Ramos (cell line): ENCODE measurements at regions not wholly inside any gene's neighbourhood (a gene's known extent, or its start where the extent isn't known, plus 50 kb on each side); places are given as distances from the start of the nearest gene placed in this dataset.
"Not testable (repeated sequence)": the region's sequence is repeated elsewhere in the genome, so short reads cannot be mapped to it uniquely, and the experiment has no call there.

Experiments
- in situ Hi-C: fragments of 300-500 bp; cut with MboI; formaldehyde crosslinking; loops from one replicate; pipeline ENCODE4 v1.14.3; 2022; ENCODE audit warnings: low sequenced_read_pairs; ENCODE audit not compliant: unreplicated experiment

- in situ Hi-C loops = no loop called here
Observed at GRCh38 chr4:155592179-155592937, 74.3 kb upstream of the GUCY1A1 start.

- in situ Hi-C loops = no loop called here
Observed at GRCh38 chr4:155591738-155592143, 74.9 kb upstream of the GUCY1A1 start.

DNA sequence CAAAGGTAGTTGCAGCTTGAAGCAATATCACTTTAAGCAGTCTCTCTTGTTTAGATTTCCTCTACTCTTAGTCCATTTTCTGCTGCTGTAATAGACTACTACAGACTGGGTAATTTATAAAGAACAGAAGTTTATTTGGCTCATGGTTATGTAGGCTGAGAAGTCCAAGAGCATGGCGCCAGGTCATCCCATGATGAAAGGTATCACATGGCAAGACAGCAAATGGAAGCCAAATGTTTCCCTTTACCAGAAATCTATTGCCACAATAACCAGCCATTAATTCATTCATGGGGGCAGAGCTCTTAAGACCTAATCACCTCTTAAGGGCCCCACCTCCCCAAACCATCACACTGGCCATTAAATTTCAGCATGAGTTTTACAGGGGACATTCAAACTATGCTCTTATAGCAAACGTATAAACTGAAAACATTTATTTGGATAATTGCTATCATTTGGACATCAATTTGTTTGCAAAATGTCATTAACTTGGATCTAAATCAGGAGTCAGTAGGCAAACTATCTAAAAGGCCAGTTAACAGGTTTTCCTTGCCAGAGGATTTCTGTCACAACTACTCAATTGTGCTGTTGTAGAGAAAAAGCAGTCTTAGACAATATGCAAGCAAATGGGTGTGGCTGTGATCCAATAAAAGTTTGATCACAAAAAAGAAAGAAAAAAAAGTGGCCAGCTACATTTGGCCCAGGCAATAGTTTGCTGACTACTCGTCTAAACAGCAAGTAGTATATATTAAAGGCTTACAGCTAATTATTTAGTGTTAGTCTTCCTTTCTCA, 75.7 kb upstream of the GUCY1A1 start:
- in situ Hi-C loops = no loop called here

- in situ Hi-C loops = no loop called here
Observed at GRCh38 chr4:155588437-155588836, 78.2 kb upstream of the GUCY1A1 start.

- in situ Hi-C loops = no loop called here
Observed at GRCh38 chr4:155587766-155588165, 78.9 kb upstream of the GUCY1A1 start.

GRCh38 chr4:155582971-155583437, 83.6 kb upstream of the GUCY1A1 start:
- in situ Hi-C loops = no loop called here

- in situ Hi-C loops = no loop called here
Observed at GRCh38 chr4:155582041-155582440, 84.6 kb upstream of the GUCY1A1 start.

DNA sequence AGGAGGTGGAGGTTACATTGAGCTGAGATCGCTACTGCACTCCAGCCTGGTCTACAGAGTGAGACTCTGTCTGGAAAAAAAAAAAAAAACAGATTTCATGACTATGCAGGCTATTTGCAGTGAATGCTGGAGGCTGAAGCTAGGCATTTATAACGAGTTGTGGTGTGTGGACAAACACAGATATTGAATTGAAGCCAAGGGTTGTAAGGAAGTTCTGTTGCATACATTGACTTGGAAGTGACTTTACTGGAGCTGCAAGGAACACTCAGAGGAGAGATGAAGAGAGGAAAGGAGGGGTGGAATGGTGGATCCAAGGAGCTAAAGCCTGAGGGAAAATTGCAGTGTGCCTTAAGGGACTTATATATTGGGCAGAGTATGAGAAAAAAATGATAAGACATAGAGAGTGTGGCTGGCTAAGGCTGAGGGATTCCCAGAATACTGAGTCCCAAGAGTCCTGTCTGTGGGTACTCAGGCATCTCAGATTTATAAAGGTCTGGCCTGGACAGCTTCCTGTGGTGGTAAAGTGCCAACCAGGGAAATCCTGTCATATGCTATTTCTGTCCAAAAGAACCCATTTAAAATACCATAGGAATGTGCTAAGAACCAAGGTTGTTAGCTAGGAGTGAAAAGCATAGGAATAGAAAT, 87.8 kb upstream of the GUCY1A1 start:
- in situ Hi-C loops = no loop called here

GRCh38 chr4:155578219-155578618, 88.4 kb upstream of the GUCY1A1 start:
- in situ Hi-C loops = no loop called here

- in situ Hi-C loops = not testable (repeated sequence)
Observed at GRCh38 chr4:155574329-155574728, 92.3 kb upstream of the GUCY1A1 start.

- in situ Hi-C loops = no loop called here
Observed at GRCh38 chr4:155573126-155573525, 93.5 kb upstream of the GUCY1A1 start.

DNA sequence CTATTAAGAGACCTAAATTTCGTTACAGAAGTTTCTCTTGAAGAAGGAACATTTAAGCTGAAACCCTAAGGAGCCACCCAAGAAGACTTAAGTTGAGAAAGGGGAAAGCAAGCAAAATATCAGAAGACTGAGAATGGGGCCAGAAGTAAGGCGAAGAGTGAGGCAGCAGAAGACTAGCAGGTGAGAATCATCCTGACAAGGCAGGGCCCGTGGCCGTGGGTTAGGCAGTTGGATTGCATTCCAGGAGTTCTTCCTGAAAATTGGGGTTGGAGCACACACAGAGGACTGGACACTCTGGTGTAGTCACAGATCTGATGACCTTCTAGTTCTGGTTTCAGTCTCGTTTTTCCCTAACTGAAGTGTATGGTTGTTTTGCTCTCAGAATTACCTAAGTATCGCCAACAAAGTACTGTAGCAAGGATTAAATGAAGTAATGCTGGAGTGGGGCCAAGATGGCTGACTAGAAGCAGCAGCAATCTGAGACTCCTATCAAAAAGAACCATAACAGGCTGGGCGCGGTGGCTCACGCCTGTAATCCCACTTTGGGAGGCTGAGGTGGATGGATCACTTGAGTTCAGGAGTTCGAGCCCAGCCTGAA, 94.4 kb upstream of the GUCY1A1 start:
- in situ Hi-C loops = no loop called here

DNA sequence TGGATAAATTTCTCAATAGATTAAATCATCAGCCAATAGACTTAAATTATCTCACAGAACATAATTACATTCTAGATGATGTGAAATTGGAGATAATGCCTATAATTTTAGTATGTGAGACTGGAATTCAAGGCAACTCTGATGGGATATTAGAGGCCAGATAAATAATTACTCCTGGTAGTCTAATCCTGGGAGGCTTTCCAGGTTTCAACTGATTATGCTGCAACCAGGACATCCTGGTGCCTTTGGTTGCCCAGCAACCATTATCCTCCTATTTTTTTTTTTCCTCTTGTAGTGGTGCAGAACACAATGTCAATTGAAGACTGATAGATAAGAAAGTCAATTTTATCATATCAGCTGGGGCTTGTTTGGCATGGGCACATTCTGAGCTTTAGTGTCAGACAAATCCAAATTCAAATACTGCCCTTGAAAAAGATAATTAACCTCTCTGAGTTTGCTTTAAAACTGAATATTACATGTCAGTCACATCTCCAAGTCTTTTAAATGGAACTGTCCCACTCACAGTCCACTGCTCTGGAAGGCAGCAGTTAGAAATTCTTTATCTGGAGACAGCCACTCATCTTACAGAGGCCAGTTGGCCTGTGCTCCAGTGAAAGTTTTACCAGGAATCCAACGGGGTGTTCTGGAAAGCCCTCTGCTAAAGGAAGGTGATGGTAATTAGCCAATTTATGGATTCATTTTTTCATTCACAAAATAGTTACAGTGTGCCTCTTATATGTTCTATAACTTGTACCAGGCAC, 95.3 kb upstream of the GUCY1A1 start:
- in situ Hi-C loops = no loop called here

DNA sequence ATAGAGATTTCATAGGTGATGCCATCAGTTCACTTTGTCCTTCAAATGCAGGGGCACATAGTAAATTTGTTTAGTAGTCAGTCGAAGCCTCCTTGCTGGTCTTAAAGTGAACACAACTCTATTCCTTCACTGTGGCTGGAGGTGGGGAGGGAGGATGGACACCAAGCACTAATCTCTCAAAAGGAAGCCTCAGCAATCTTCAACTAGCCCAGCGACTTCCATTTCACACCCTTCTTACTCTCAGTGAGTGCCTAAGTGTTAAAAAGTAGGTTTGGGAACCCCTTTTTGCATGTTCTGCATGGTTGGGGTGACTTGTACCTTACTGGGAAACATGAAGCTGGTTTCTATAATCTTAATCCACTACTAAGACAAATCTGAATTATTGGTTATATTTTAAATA, 96.0 kb upstream of the GUCY1A1 start:
- in situ Hi-C loops = no loop called here

- in situ Hi-C loops = no loop called here
Observed at GRCh38 chr4:155569960-155570515, 96.6 kb upstream of the GUCY1A1 start.

- in situ Hi-C loops = no loop called here
Observed at GRCh38 chr4:155569471-155569870, 97.2 kb upstream of the GUCY1A1 start.

- in situ Hi-C loops = no loop called here
Observed at GRCh38 chr4:155568641-155569220, 97.9 kb upstream of the GUCY1A1 start.

- in situ Hi-C loops = no loop called here
Observed at GRCh38 chr4:155566354-155566753, 100.3 kb upstream of the GUCY1A1 start.

- in situ Hi-C loops = no loop called here
Observed at GRCh38 chr4:155565776-155566175, 100.9 kb upstream of the GUCY1A1 start.
